T-helper 2 cell (primary cell): ENCODE measurements at regions not wholly inside any gene's neighbourhood (a gene's known extent, or its start where the extent isn't known, plus 50 kb on each side); places are given as distances from the start of the nearest gene placed in this dataset.
"Not testable (repeated sequence)": the region's sequence is repeated elsewhere in the genome, so short reads cannot be mapped to it uniquely, and the experiment has no call there.

ENCODE experiments used
- DNase-seq, 5 experiments: peaks; one replicate each; pipeline versions ENCODE4 v3.0.0 to v3.0.0-alpha.2; 2012 to 2022

- no peak for DNase-seq
Measured at GRCh38 chr5:23451156-23451555, 56.3 kb upstream of the PRDM9 start.

- DNase-seq = no peak
Measured at GRCh38 chr5:23450187-23450586, 57.2 kb upstream of the PRDM9 start.

GRCh38 chr5:23448627-23449026 is 58.8 kb upstream of the PRDM9 start:
- no peak for DNase-seq

GRCh38 chr5:23446424-23446823 is 61.0 kb upstream of the PRDM9 start:
- DNase-seq = no peak

- no peak for DNase-seq
Measured at GRCh38 chr5:23445573-23445972, 61.8 kb upstream of the PRDM9 start.

- no peak for DNase-seq
Measured at GRCh38 chr5:23440703-23441102, 66.7 kb upstream of the PRDM9 start.

DNA sequence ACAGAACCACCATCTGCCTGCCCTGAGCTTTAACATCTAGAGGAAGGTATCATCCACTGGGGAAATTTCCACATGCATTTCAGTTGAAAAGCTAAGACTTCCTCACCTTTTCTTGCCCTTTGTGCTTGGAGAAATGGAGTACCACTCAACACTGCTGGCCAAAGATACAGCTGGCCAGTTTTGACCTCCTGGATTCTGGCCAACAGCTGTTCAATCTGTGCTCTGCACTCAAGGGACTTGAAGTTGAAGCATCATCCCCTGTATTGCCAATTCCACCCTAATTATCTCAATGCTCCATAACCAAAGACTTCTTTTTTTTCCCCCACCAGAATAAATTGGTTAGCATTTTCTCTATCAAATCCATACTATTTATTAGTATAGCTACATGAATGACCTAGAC is 70.4 kb upstream of the PRDM9 start:
- no peak for DNase-seq

DNA sequence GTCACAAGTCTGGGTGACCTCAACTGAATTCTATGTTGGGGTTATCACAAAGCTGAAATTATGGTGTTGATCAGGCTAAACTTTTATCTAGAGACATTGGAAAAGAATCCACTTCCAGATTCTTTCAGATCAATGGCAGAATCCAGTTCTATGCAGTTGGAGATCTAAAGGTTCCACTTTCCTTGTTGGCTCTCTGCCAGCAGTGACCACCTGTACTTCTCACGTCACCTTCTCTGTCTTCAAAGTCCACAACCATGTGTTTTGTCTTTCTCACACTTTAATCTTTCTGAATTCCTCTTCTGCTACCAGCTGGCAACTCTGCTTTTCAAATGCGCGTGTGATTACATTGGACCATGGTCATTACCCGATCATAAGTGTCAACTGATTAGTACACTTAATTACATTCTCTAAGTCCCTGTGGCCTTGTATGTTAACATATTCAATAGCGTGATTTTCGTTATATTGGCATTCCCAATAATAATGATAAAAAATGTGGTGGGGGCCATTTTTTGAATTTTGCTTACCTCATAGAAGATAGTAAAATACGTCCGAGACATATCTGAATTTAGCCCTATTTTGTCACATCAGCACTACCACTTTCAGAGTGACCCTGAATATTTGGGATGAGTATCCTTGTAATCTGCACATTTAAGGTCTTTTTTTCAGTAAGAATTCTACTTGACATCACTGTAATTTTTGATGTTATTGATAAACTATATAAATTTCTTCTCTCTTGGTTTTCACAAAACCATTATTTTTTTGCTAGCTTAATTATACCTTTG is 73.7 kb upstream of the PRDM9 start:
- DNase-seq = no peak

- no peak for DNase-seq
Measured at GRCh38 chr5:23428705-23429104, 78.7 kb upstream of the PRDM9 start.

GRCh38 chr5:23420214-23420613 is 87.2 kb upstream of the PRDM9 start:
- not testable (repeated sequence) for DNase-seq

- no peak for DNase-seq
Measured at GRCh38 chr5:23419115-23419514, 88.3 kb upstream of the PRDM9 start.

- DNase-seq = no peak
Measured at GRCh38 chr5:23412515-23412914, 94.9 kb upstream of the PRDM9 start.

- DNase-seq = no peak
Measured at GRCh38 chr5:23411994-23412393, 95.4 kb upstream of the PRDM9 start.

- DNase-seq = no peak
Measured at GRCh38 chr5:23411200-23411599, 96.2 kb upstream of the PRDM9 start.

DNA sequence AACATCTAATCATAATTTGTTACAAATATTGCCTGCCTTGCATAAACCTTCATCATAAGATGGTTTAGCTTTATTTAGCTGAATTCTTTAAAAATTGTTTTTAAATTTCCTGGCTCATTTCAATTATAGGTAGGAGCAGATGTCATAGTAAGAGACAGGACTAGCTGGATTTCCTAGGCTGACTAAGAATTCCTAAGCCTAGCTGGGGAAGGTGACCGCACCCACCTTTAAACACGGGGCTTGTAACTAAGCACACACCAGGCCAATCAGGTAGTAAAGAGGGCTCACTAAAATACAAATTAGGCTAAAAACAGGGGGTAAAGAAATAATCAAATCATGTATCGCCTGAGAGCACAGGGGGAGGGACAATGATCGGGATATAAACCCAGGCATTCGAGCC is 96.6 kb upstream of the PRDM9 start:
- not testable (repeated sequence) for DNase-seq

GRCh38 chr5:23405316-23406068 is 101.9 kb upstream of the PRDM9 start:
- no peak for DNase-seq

- no peak for DNase-seq
Measured at GRCh38 chr5:23402585-23402984, 104.8 kb upstream of the PRDM9 start.

DNA sequence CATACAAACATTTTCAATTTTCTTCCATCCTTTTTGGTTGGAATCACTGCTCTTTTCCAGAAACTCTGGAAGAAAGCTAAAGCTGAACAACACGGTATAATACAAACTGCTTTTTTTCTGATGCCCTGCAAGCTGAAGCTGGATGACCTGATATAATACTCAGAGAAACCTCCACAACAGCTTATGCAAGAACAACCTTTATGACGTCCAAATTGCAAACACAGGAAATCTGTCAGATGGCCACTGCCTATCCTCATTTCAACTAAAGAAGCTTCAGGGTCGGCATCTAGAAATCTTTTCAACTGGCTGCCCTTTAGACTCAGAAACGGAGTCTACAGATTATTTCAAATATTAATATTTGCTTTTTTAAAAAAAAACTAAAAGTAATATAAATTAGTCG is 106.5 kb upstream of the PRDM9 start:
- no peak for DNase-seq

- DNase-seq = no peak
Measured at GRCh38 chr5:23396346-23396745, 111.1 kb upstream of the PRDM9 start.

DNA sequence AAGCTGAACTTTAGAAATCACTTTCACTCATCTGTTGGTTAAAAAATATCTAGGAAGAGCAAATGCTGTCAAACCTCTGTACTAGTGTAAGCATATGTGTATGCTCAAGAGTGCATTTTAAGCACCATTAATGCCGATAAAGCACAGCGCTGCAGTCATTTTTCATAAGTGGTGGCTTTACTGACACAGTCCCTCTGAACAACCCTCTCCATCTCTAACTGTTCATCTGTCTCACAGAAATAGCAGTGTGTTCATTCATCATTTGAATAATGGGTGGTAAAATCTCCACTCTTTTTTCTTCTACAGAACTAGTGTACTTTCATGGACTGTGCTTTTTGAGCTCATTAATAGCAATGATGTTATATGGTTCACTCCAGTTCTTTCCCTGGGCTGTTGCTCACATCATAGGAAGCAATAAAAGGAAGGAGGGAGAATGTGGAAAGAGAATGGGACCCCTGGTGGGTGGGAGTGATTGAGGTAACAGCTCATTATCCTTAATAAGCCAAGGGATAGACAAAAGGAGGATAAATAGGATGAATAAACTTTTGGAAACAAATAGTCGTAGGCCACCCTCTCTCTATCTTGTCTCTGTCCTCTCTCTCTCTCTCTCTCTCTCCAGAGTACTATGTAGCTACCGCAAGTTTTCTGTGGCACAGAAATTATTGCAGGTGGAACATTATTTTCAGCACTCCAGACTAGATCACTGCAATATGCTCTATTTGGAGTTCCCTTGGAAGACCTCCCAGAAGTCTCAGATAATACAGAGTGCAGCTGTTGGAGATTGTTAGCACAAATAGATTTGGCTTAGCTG is 117.9 kb upstream of the PRDM9 start:
- no peak for DNase-seq

DNA sequence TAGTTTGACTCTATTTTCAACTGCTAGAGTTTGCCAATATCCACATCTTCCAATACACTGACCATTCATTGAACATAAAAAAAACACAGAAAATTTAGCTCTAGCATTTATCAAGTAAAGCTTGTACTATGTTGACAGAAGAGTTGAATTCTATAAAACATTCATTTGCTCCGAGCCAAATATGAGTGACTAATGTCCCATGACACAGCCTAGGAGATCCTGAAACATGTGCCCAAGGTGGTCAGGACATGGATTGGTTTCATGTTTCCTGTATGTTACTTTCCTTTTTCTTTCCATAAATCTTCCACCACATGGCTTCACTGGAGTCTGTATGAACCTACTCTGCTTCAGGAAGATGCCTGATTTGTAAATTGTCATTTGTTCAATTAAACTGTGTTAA is 122.4 kb upstream of the PRDM9 start:
- no peak for DNase-seq

- DNase-seq = no peak
Measured at GRCh38 chr5:23372177-23372576, 135.2 kb upstream of the PRDM9 start.

- no peak for DNase-seq
Measured at GRCh38 chr5:23368393-23368792, 139.0 kb upstream of the PRDM9 start.

GRCh38 chr5:23367874-23368273 is 139.5 kb upstream of the PRDM9 start:
- DNase-seq = no peak
